NCI-H2227 treated with DMSO at 0.1 percent for 48 hours (cell line): ENCODE measurements at regions not wholly inside any gene's neighbourhood (a gene's known extent, or its start where the extent isn't known, plus 50 kb on each side); places are given as distances from the start of the nearest gene placed in this dataset.

ENCODE experiments used
- DNase-seq: peaks from one replicate; lab custom pipeline; 2025; lab: John Stamatoyannopoulos, UW

- DNase-seq, result no peak
These were observed 199.6 kb downstream of the NXPE2 start for GRCh38 chr11:114877976-114878375.

GRCh38 chr11:114880442-114880841, 202.1 kb downstream of the NXPE2 start:
- peak; percentile 36 for DNase-seq

- no peak for DNase-seq
These were observed 205.1 kb downstream of the NXPE2 start for GRCh38 chr11:114883472-114883871.

- no peak for DNase-seq
These were observed 208.4 kb downstream of the NXPE2 start for GRCh38 chr11:114886644-114887265.

- no peak for DNase-seq
These were observed 211.3 kb downstream of the NXPE2 start for GRCh38 chr11:114889594-114890011.

GRCh38 chr11:114890038-114890437, 211.7 kb downstream of the NXPE2 start:
- DNase-seq, result no peak

- DNase-seq, result no peak
These were observed 213.6 kb downstream of the NXPE2 start for GRCh38 chr11:114891911-114892310.

- DNase-seq, result no peak
These were observed 214.3 kb downstream of the NXPE2 start for GRCh38 chr11:114892381-114893197.

GRCh38 chr11:114893329-114893728, 215.0 kb downstream of the NXPE2 start:
- no peak for DNase-seq

GRCh38 chr11:114896594-114896993, 218.3 kb downstream of the NXPE2 start:
- DNase-seq, result no peak

- no peak for DNase-seq
These were observed 231.5 kb downstream of the NXPE2 start for GRCh38 chr11:114909866-114910265.

- no peak for DNase-seq
These were observed 234.5 kb downstream of the NXPE2 start for GRCh38 chr11:114912826-114913225.

GRCh38 chr11:114914231-114915005, 236.1 kb downstream of the NXPE2 start:
- no peak for DNase-seq

GRCh38 chr11:114915871-114916805, 237.8 kb downstream of the NXPE2 start:
- no peak for DNase-seq

GRCh38 chr11:114918286-114918685, 240.0 kb downstream of the NXPE2 start:
- DNase-seq, result no peak

GRCh38 chr11:114921697-114922096, 243.4 kb downstream of the NXPE2 start:
- DNase-seq, result no peak

- no peak for DNase-seq
These were observed 245.7 kb downstream of the NXPE2 start for GRCh38 chr11:114924042-114924441.

GRCh38 chr11:114925591-114925990, 247.3 kb downstream of the NXPE2 start:
- DNase-seq, result no peak

- DNase-seq, result no peak
These were observed 250.0 kb downstream of the NXPE2 start for GRCh38 chr11:114928260-114928870.

GRCh38 chr11:114929351-114930000, 251.1 kb downstream of the NXPE2 start:
- no peak for DNase-seq

GRCh38 chr11:114938799-114939198, 260.5 kb downstream of the NXPE2 start:
- DNase-seq, result no peak
